Naive B cell (primary cell): ENCODE measurements at regions not wholly inside any gene's neighbourhood (a gene's known extent, or its start where the extent isn't known, plus 50 kb on each side); places are given as distances from the start of the nearest gene placed in this dataset.

Experiments
- ATAC-seq, 2 donors: fragments of 150-1000 bp; cut with Tn5 transposase; 2 replicates each; pipeline ENCODE4 v1.10.0; 2021; ENCODE audit warnings: low read depth in 2 of 2, mild to moderate bottlenecking in 2 of 2, moderate library complexity in 2 of 2
- DNase-seq: peaks from one replicate; pipeline ENCODE4 v3.0.0; 2022
- H3K27ac Mint-ChIP-seq, 6 donors: one replicate each; pipeline ENCODE4 v1.8.0; 2020 to 2022; ENCODE audit warnings: mild to moderate bottlenecking in 6 of 6, mixed read lengths in 6 of 6, moderate library complexity in 5 of 6, inconsistent platforms in 2 of 6
- H3K27me3 Mint-ChIP-seq, 3 donors: one replicate each; pipeline ENCODE4 v1.8.0; 2021 to 2022; ENCODE audit warnings: mixed read lengths in 3 of 3, mild to moderate bottlenecking in 1 of 3
- H3K36me3 Mint-ChIP-seq, 2 donors: one replicate each; pipeline ENCODE4 v1.8.0; 2020 to 2022; ENCODE audit warnings: mixed read lengths in 2 of 2, inconsistent platforms in 1 of 2, mild to moderate bottlenecking in 1 of 2
- H3K4me1 Mint-ChIP-seq, 3 donors: one replicate each; pipeline ENCODE4 v1.8.0; 2020 to 2022; ENCODE audit warnings: mixed read lengths in 3 of 3, inconsistent platforms in 1 of 3, mild to moderate bottlenecking in 1 of 3, moderate library complexity in 1 of 3
- H3K4me3 Mint-ChIP-seq, 8 donors: one replicate each; pipeline ENCODE4 v1.8.0; 2020 to 2022; ENCODE audit warnings: mild to moderate bottlenecking in 8 of 8, mixed read lengths in 8 of 8, moderate library complexity in 8 of 8, inconsistent platforms in 2 of 8
- H3K9me3 Mint-ChIP-seq, 7 donors: one replicate each; pipeline ENCODE4 v1.8.0; 2020 to 2022; ENCODE audit warnings: mixed read lengths in 7 of 7, mild to moderate bottlenecking in 5 of 7, inconsistent platforms in 2 of 7, moderate library complexity in 1 of 7

DNA sequence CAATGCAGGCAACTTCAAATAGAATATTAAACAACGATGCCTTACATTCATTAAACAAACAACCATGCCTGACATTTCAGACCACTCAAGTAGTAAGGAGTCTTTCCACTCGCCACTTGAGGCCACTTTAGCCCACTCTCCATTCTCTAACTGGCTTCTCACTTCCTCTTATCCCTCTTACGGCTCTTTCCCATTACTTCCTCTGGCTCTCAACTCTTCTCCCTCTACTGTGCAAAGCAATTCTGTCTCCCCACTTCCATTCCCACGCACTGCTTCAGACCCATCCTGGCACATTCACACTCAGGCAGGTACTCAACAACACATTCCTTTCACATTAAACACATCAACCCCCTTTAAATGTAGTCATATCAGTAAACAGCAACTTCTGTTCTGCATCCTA is 229.8 kb upstream of the IPO5 start:
- Mint-ChIP-seq H3K4me1 (no peaks in the 10 kb centered on the region), H3K9me3 (peaks cover 0 to 8% (median 1%) of the 10 kb centered on the region in 7 donors), H3K36me3 (no peaks in the 10 kb centered on the region), H3K4me3 (no peak overlapping the region), H3K27me3 (peaks cover 0 to 4% (median 4%) of the 10 kb centered on the region in 3 donors), H3K27ac (no peak overlapping the region)
- ATAC-seq (no peak), DNase-seq (no peak)

DNA sequence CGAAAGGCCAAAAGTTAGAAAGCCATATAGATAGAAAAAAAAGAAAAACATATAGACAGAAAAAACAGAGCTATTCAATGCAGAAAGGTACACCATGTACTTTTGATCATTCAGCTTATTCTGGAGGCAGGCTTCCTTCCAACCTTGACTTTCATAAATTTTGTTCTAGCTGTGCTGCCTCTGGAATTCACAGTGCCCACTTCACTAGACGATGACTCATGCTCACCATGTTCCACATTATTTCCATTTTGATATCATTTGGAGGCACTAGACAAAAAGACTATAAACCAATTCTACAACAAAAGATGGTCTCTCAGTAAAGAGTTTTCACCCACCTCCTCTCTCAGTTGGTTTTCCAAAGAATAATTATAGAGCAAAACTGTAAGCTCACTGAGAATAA is 229.0 kb upstream of the IPO5 start:
- Mint-ChIP-seq H3K36me3 (no peaks in the 10 kb centered on the region), H3K9me3 (peaks cover 0 to 8% (median 1%) of the 10 kb centered on the region in 7 donors), H3K27me3 (peaks cover 0 to 4% (median 4%) of the 10 kb centered on the region in 3 donors), H3K27ac (no peak overlapping the region), H3K4me3 (no peak overlapping the region), H3K4me1 (no peaks in the 10 kb centered on the region)
- ATAC-seq (no peak), DNase-seq (no peak)

- Mint-ChIP-seq H3K4me1 (no peaks in the 10 kb centered on the region), H3K9me3 (peaks cover 0 to 14% (median 3%) of the 10 kb centered on the region in 7 donors), H3K27ac (no peak overlapping the region), H3K27me3 (peaks cover 0 to 9% (median 4%) of the 10 kb centered on the region in 3 donors), H3K4me3 (no peak overlapping the region), H3K36me3 (no peaks in the 10 kb centered on the region)
- no peak for DNase-seq
- no peak for ATAC-seq
Observed at GRCh38 chr13:97726664-97727280, 226.7 kb upstream of the IPO5 start.

GRCh38 chr13:97727991-97728390 is 225.5 kb upstream of the IPO5 start:
- ATAC-seq (no peak), DNase-seq (no peak)
- Mint-ChIP-seq H3K4me3 (no peak overlapping the region), H3K9me3 (peaks cover 0 to 14% (median 3%) of the 10 kb centered on the region in 7 donors), H3K36me3 (no peaks in the 10 kb centered on the region), H3K27me3 (peaks cover 0 to 9% (median 4%) of the 10 kb centered on the region in 3 donors), H3K27ac (no peak overlapping the region), H3K4me1 (no peaks in the 10 kb centered on the region)

GRCh38 chr13:97736436-97736835 is 217.0 kb upstream of the IPO5 start:
- Mint-ChIP-seq H3K4me3 (no peak overlapping the region), H3K9me3 (peaks cover 0 to 6% (median 4%) of the 10 kb centered on the region in 7 donors), H3K4me1 (no peaks in the 10 kb centered on the region), H3K36me3 (no peaks in the 10 kb centered on the region), H3K27me3 (no peaks in the 10 kb centered on the region), H3K27ac (no peak overlapping the region)
- no peak for ATAC-seq
- DNase-seq, result no peak

- Mint-ChIP-seq H3K9me3 (peaks cover 2 to 6% (median 4%) of the 10 kb centered on the region in 7 donors), H3K4me3 (no peak overlapping the region), H3K27me3 (no peaks in the 10 kb centered on the region), H3K36me3 (no peaks in the 10 kb centered on the region), H3K4me1 (no peaks in the 10 kb centered on the region), H3K27ac (no peak overlapping the region)
- DNase-seq, result no peak
- ATAC-seq, result no peak
Observed at GRCh38 chr13:97742084-97742483, 211.4 kb upstream of the IPO5 start.

DNA sequence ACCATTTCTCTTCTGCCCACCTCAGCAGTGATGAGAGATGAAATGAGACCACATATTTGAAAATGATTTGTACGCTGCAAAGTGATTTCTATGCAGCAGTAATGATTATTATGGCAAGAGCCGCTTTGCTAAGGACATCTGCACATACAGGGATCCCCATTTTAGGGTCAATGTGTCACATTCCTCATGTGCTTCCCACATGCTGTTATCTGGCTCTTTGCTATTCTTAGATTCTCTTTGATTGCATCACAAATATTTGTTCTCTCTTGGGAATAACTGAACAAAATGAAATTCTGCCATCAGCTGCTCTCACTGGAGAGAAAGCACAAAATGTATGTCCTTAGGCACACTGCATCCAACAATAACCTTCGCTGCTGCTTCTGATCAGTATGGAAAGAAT is 209.5 kb upstream of the IPO5 start:
- DNase-seq, result no peak
- ATAC-seq, result no peak
- H3K27me3 Mint-ChIP-seq, result no peaks in the 10 kb centered on the region
- no peak overlapping the region for H3K4me3 Mint-ChIP-seq
- no peak overlapping the region for H3K27ac Mint-ChIP-seq
- H3K4me1 Mint-ChIP-seq, result no peaks in the 10 kb centered on the region
- H3K9me3 Mint-ChIP-seq, result peaks cover 0 to 8% (median 4%) of the 10 kb centered on the region in 7 donors
- no peaks in the 10 kb centered on the region for H3K36me3 Mint-ChIP-seq

GRCh38 chr13:97746649-97747048 is 206.8 kb upstream of the IPO5 start:
- ATAC-seq, result no peak

GRCh38 chr13:97749174-97749573 is 204.3 kb upstream of the IPO5 start:
- Mint-ChIP-seq H3K36me3 (no peaks in the 10 kb centered on the region), H3K27me3 (peaks cover 0 to 4% (median 2%) of the 10 kb centered on the region in 3 donors), H3K4me1 (no peaks in the 10 kb centered on the region), H3K9me3 (peaks cover 0 to 17% (median 4%) of the 10 kb centered on the region in 7 donors), H3K27ac (no peak overlapping the region), H3K4me3 (no peak overlapping the region)
- ATAC-seq (no peak), DNase-seq (no peak)

More at GRCh38 chr13:97746649-97747048, 206.8 kb upstream of the IPO5 start:
- no peak overlapping the region for H3K27ac Mint-ChIP-seq
- H3K9me3 Mint-ChIP-seq, result peaks cover 0 to 9% (median 4%) of the 10 kb centered on the region in 7 donors
- no peaks in the 10 kb centered on the region for H3K27me3 Mint-ChIP-seq
- H3K4me3 Mint-ChIP-seq, result no peak overlapping the region
- no peaks in the 10 kb centered on the region for H3K4me1 Mint-ChIP-seq
- DNase-seq, result no peak
- H3K36me3 Mint-ChIP-seq, result no peaks in the 10 kb centered on the region

DNA sequence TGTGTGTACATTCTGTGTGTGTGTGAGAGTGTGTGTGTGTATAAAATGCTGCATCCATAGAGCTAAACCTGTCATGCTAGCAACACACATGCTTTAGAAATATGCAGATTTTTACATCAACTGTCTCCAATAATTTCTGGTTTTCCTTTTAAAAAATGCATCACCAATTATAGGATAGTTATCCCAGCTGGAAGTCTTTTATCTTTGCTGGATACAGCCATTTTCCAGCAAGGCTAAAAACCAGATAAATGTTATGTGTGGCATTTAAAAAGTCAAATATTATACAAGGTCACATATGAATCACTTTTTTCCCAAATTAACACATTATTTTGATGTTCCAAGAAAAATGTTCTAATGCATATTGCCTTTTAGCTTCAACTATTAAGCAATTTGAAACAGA is 202.0 kb upstream of the IPO5 start:
- no peaks in the 10 kb centered on the region for H3K4me1 Mint-ChIP-seq
- H3K9me3 Mint-ChIP-seq, result peaks cover 0 to 16% (median 4%) of the 10 kb centered on the region in 7 donors
- peaks cover 0 to 8% (median 5%) of the 10 kb centered on the region in 3 donors for H3K27me3 Mint-ChIP-seq
- H3K36me3 Mint-ChIP-seq, result no peaks in the 10 kb centered on the region
- DNase-seq (no peak), ATAC-seq (no peak)
- H3K27ac Mint-ChIP-seq, result no peak overlapping the region
- H3K4me3 Mint-ChIP-seq, result no peak overlapping the region

DNA sequence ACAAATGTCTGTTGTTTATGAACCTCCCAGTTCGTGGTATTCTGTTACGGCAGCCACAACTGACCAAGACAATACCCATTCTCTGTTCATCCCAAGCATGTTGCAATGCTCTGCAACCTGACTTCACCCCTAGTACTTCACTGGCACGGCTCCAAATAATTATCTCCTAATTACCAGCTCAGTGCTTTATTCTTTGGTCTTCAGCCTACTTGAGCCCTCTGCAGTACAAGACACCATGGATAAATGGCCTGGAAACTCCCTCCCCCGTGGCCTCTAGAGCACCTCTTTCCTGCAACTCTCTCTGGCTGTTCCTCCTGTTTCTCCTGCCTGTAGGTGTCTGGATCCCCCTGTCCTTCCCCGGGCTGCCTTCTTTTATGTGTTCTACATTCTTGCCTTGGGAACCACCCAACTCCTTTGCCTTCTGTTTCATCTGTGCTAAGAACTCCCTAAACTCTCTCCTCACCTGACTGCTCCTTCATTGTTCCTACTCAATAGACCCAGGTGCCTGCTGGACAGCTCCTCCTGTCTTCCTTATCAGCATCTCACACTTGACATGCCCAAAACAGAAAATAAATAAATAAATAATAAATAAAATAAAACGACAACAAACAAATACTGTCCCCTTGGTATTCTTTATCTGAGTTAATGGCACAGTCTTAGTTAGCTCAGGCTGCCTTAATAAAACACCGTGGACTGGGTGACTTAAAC is 200.4 kb upstream of the IPO5 start:
- no peak overlapping the region for H3K4me3 Mint-ChIP-seq
- H3K36me3 Mint-ChIP-seq, result no peaks in the 10 kb centered on the region
- no peak for ATAC-seq
- peaks cover 0 to 16% (median 3%) of the 10 kb centered on the region in 7 donors for H3K9me3 Mint-ChIP-seq
- no peaks in the 10 kb centered on the region for H3K4me1 Mint-ChIP-seq
- no peak for DNase-seq
- peaks cover 0 to 13% (median 5%) of the 10 kb centered on the region in 3 donors for H3K27me3 Mint-ChIP-seq
- peak overlapping the region in 1 of 6 donors; percentile 73 for H3K27ac Mint-ChIP-seq

GRCh38 chr13:97753942-97754670 is 199.4 kb upstream of the IPO5 start:
- peaks cover 0 to 13% (median 5%) of the 10 kb centered on the region in 3 donors for H3K27me3 Mint-ChIP-seq
- peak overlapping the region in 1 of 6 donors; percentile 4 for H3K27ac Mint-ChIP-seq
- no peak for DNase-seq
- no peaks in the 10 kb centered on the region for H3K4me1 Mint-ChIP-seq
- no peak overlapping the region for H3K4me3 Mint-ChIP-seq
- no peaks in the 10 kb centered on the region for H3K36me3 Mint-ChIP-seq
- peaks cover 0 to 15% (median 0%) of the 10 kb centered on the region in 7 donors for H3K9me3 Mint-ChIP-seq
- no peak for ATAC-seq

DNA sequence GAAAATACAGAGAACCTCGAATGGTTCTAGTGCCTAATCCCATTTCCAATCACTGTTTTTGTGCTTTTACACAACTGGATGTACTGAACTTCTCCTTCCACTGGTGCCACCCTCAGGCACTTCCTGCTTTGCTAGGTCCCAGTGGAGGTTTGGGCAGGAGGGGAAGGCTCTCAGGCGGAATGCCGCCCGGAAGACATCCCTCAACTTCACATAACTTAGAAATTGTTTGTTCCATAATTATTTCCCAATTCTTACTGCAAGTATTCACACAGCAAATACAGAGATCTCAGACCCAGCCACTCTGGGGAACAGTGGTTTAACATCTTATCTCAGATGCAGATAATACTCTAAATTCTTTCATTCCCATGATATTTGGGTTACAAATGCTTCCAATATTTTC is 195.7 kb upstream of the IPO5 start:
- DNase-seq, result no peak
- Mint-ChIP-seq H3K27me3 (peaks cover 0 to 13% (median 5%) of the 10 kb centered on the region in 3 donors), H3K9me3 (peaks cover 1 to 10% (median 3%) of the 10 kb centered on the region in 7 donors)

More for the DNA sequence above, 195.7 kb upstream of the IPO5 start:
- Mint-ChIP-seq H3K4me1 (no peaks in the 10 kb centered on the region), H3K36me3 (no peaks in the 10 kb centered on the region), H3K27ac (no peak overlapping the region), H3K4me3 (no peak overlapping the region)
- ATAC-seq, result no peak
